GM19324 (cell line): ENCODE measurements at regions not wholly inside any gene's neighbourhood (a gene's known extent, or its start where the extent isn't known, plus 50 kb on each side); places are given as distances from the start of the nearest gene placed in this dataset.

Source experiments
- ATAC-seq: cut with Tn5 transposase; IDR thresholded peaks from one replicate; pipeline ENCODE4 v1.9.1; 2021; ENCODE audit warnings: mild to moderate bottlenecking, moderate library complexity; ENCODE audit not compliant: unreplicated experiment, low FRiP score

DNA sequence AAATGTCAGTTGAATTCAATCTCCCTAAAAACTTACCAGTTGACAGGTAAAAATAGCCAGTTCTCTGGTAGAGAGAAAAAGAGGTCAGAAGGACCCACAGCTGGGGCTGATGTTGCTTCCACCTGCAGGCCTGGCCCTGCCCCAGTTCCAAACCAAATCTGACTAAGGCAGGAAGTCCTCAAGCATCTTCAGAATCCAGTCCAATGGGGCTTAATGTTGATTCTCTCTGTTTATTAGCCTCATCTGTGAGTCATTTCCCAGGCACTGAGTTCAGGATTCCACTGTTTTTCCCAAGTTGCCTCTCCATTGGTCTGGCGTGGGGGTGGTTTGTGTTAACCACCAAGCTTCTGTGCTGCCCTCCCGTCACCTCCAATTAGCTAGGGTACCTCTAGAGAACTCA, 601.8 kb downstream of the INSC start:
- no peak for ATAC-seq

DNA sequence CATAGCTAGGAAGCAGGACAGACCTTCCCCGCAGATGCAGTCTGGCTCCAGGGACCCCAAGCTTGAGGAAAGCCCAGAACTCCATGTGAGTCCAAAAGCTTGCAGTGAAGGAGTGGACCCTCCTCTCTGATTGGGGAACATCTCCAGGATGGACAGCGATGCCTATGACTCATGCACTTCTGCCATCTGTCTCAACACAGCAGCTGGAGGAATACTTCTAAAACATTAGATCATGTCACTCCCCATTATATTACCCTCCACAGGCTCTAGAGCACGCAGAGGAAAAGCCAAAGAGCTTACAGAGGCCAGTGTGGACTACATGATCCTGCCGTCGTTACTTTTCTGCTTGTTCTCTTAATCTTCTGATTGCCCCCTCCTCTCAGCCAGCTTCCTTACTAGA, 605.7 kb downstream of the INSC start:
- no peak for ATAC-seq

DNA sequence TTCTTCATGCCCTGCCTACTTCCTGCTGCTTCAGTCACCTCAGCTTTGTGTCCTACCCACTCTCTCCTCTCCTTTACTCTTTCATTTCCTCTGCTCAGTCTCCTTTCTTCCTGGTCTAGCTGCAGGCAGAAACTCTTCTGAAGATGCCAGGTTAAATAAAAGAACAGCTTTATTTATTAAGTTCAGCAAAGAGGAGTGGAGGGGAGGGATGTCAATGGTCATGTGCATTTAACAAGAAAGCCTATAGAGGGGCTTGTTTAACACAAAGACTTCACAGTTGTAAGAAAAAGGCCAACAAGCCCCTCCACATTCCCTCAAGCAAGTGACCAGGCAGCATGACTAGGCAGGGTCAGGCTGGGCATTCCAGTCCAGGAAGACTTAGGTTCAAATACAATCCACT, 609.2 kb downstream of the INSC start:
- ATAC-seq, result no peak

DNA sequence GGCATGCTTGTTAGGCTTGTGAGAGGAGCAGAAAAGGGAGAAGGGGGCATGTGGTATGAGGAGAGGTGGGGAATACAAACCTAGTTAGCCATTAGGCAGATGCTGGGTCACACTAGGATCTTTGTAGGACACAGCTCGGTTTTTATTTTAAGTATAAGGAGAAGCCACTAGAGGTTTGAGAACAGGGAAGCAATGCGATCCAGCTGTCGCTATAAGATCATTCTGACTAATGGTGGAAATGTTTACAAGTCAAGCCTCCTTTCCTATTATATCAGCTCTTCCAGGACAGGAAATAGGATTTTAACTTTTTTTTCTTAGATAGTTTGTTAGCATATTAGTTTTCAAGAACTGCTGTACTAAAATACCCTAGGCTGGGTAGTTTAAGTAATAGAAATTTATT, 609.9 kb downstream of the INSC start:
- ATAC-seq, result no peak

DNA sequence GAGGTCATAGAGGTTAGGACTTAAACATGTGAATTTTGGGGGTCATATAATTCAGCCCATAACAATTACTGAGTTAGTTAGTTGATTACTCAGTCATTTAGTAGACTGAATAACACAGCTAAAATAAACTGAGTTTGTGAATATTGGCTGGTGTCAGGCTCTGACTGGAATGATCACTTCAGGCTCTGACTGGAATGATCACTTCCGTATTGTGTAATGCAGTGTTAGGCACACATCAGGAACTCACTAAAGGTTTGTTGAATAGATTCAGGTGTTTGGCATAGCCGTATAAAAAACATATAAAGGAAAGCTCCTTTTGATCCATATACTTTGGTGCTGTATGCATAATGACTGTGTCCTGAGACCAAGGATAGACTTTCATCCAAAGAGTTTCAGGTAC, 610.5 kb downstream of the INSC start:
- no peak for ATAC-seq

DNA sequence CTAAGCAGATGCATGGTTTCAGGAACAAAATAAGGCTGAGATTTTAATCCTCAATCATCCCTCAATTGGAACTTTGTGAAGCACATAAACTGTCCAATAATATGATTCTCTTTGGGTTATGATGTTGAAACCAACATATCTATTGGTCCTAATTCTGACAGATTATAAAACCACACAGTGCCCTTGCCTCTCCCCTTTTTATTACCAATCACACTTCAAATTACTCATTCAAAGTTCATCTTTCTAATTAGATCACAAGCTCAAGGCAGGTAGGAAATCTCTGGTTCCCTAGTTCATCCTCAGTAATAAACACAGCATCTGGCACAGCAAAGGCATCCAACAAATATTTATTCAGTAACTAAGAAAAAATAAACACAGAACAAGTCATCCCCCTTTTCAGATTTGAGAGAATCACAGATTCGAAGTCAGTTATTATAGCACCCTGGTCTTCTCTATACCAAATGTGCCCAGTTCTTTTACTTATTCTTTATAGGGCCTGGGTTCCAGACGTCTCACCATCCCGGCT, 611.6 kb downstream of the INSC start:
- no peak for ATAC-seq

DNA sequence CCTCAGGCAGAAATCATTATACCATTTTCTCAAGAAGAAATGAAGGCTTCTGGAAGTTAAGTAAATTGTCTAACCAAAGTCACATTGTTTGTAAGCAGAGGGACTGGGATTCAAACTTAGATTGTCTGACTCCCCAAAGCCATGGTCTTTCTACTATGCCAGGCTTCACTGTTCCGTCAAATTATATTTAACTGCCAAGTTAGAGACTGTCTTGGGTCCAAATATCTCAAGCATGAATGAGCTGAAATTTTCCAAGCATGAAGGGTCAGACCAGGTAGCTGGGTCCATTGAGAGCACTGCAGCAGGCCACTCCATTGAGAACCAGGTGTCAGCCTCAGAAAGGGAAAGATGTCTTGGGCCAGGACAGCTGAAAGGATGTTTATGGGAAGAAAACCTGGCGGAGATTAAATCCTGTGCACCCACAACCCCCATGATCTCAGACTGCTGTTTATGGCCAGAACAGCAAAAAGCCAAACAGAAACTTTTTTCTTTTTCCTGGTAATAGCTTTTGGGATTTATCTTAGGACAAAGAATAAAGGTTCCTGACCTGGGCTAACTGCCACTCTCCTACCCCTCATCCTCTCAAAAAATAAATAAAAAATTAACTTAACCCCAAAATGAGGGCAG, 612.3 kb downstream of the INSC start:
- ATAC-seq, result no peak

DNA sequence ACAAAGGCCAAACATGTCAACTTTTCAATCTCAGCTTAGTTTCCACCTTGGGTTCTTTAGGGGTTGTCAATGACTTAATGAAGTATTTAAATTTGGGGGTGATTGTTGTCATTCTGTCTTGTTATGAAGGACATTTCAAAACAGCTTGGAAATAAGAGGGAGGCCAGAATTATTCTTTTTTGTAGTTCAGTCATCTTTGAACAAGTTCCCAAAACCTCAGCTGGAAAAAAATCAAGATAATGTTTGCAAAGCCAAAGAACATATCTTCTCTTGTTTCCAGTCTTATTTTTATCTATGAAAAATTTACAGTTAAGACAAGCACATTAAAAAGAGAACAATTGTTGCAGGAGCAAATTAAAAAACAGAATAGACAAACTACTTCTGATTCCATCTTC, 612.8 kb downstream of the INSC start:
- no peak for ATAC-seq

DNA sequence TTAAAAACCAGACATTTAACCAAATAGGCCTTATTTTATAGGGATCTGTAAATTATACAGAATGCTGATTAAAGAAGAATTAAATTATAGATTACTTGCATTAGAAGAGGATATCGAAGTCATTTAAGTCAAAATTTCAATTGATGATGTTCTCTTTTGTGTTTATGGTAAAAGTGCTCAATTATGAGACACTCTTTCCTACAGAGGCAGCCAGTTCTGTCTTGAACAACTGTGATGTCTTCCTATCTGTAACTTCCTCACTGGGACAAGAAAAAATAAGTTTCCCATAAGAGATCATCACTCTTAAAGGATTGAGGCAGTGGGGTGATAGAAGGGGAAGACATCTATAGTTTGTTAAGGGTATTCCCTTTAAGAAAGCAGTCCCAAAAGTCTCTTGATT, 613.5 kb downstream of the INSC start:
- ATAC-seq, result no peak

DNA sequence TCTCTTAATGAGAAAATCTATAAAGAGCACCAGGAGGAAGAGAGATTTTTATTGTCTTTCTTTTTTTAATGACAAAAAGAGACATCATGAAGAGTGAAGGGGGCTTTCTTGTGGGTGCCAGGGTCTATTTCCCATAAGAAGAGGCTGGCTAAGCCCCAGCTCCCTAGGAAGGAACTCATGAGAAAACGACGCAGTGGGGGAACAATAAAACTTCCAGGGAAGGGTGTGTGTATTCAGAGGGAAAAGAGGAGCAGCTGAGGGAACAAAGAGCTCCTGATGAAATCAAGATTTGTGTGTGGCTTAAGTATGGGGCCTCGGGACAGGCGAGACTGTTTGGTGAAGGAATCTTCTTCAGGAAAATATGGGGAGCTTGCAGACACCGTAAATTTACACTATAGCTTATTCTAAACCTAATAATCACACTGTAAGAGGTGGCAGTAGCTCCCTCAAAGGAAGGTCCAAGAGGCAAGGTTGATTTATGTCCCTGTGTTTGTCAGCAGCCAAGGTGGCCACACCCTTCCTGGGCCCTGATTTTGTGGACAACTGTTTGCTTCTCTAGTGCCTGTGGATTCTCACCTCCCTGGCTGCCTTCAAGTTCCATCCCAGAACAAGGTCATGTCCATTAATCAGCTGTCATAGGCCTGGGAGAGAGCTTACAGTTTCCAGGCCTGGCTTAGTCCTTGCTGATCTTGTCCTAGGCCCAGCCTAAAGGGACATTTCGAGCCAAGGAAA, 615.7 kb downstream of the INSC start:
- no peak for ATAC-seq

DNA sequence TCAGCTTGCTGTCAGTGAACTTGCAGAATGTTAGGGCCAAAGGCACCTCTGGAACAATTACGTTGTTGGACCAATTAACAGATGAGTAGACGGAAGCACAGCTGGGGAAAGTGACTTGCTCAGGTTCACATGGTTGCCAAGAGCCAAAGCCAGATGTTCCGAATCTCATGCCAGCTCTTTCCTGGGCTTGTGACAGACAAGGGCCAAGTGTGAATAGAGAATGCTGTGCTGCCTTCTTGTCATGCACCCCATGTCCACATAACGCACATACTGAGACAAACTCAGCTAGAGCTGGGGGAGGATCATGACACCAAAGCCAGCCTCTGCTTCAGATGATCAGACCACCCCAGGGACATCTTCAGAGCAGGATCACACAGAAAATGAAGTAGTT, 616.3 kb downstream of the INSC start:
- no peak for ATAC-seq

DNA sequence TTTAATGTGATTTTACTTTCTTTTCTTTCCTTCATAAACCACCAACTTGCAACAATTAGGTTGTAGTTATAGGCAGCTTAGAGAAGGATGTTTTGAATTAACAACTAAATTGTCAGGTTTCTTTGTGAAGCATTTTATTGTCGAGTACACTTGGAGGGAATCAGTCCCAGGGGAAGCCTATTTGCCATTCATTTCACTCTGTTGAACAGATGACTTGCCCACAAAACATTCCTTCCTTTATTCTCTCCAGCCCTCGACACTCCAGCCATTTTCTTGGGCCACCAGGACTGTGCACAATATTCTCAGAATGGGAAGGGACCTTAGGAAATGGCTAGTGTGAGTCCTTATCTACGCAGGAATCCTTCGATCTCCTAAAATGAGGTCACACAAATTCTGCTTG, 620.6 kb downstream of the SOX6 start:
- no peak for ATAC-seq

DNA sequence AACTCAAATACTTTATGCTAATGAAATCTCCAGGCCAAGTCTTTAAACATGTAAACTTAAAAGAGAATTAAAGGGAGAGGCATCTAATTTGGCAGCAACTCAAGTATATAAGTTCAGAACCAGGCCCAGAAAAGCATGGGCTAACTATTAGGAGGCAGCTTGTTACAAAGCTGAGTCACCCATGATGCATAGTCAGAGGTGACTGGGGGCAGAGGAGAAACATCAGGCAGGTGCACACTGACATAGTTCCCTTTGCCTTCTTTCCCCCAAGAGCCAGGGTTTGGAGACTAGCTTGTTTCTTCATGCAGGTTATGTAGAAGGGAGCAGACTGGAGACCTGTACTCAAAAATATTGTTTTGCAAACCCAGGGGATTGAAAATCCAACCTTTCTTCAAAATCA, 619.0 kb downstream of the SOX6 start:
- ATAC-seq, result no peak

DNA sequence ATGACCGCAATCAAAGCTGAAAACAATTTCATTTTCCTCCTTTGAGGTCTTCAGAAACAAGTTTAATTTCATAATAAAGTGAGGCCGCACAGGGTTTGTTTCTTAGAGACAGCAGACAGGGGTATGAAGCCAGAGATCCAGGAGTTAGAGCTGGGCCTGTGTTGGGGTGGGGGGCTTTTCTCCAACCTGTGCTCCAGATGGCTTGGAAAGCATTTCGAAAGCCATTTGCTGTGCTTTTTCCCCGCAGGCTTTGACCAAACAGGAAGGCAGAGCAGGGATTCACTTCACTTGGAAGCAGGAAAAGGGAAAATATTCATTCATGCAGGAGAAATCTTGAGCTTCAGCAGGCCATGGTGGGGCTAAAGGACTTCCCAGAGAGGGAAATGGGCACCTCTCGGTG, 617.4 kb downstream of the SOX6 start:
- ATAC-seq, result no peak

DNA sequence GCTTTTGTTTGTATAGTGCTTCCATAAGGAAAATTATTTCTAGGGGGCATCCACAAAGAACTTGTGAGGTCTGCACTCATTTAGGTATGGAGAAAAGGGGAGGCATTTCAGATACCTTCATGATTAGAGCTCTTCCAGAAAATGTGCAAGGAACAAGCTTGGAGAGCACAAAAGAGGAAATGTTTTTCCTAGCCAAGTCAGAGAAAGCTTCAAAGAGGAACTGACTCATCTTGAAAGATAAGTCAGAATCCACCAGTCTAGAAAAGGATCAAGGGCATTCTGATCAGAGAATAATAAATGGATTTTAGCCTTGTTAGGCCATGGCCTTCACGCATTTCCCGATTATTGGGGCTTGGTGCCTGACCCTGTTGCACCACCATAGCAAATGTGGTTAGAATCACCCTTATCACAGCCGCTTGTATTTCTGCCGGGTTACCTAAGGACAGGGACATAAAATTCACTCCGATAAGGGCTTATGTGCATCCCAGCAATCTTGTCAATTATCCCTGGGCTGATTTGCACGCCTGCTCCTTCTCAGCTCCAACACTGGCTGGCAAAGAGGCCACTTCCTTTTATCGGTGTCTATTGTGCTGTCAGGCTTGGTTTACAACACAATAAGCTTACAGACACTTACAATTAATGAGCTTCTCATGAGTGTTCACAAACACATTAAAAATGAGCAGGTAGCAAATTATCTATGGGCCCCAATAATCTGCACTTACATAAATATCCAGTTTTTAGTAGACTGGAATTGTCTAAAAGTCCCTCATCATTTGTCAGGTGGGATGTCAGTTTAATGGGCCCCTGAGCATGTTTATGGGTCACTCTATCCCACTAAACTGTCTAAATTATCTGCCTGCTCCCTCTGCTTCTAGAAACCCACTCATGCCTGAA, 613.5 kb downstream of the SOX6 start:
- ATAC-seq, result no peak

DNA sequence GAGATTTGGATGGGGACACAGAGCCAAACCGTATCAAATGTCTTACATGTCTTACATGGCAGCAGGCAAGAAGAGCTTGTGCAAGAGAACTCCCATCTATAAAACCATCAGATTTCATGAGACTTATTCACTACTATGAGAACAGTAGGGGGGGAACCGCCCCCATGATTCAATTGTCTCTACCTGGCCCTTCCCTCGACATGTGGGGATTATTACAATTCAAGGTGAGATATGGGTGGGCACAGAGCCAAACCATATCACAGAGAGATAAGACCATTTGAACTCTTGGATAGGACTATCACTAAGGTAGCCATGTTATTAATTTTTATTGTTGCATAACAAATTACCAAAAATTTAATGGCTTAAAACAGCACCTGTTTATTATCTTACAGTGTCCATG, 611.7 kb downstream of the SOX6 start:
- ATAC-seq, result no peak

DNA sequence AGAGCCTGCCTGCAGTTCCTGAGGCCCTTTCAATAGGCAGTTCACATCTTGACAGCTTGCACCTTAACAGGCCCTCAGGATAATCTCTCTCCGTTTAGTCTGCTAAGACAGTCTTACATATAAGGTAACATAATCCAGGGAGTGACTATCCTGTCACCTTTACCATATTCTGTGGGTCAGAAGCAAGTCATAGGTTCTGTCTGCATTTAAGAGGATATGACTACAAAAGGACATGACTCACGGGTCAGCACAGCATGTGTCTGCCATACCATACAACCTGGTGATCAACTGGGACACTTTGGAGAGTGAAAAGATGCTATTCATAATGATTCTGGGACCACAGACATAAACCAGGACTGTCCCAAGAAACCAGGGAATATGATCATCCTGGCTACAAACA, 611.1 kb downstream of the SOX6 start:
- no peak for ATAC-seq

DNA sequence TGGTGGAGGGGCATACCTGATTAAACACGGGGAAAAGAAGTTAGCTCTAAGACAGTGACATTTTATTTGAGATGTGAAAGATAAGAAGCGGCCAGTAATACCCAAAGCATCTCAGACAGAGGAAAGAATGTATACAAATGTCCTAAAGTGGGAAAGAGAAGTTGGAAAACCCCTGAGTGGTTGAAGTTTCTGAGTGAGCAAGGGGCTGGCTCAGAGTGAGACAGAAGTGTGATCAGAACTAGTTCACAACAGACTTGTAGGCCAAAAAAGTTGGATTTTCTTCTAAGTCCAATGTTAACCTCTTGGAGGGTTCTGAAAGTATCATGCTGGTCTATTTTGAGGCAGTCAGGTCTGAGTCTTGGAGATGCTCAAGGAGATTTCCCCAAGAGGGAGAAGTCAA, 608.7 kb downstream of the SOX6 start:
- no peak for ATAC-seq

DNA sequence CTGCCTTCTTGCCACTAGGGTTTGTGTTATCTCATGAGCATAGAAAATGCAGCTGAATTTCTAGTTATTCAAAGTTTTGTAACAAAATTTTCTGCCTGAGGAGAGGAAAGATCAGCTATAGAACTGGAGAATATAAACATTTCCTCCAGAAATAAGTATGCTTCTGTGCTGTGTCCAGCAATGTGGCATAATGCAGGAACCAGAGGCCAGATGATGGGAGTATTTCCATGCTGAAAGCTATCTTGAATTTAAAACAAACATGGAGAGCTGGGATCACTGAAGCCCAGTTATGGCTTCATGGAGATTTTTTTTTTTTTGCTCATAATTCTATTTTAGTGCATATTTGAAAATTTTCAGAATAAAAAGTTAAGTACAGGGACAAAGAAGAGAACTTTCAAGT, 608.2 kb downstream of the SOX6 start:
- no peak for ATAC-seq

DNA sequence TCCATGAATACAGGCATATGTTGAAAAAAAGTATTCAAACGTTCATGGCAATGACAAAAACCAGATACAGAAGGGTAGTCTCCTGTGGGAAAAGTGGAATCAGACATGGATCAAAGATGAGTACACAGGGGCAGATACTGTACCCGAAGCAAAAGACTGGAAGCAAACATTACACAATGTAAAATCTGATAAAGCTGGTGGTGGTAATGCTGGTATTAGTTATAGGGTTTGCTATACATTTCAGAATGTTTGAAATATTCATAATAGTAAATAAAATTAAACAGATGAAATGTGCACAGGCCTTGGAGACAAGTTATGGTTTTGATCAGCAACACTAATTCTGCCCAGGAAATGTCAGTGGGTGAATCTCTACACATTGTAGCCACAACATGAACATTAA, 607.6 kb downstream of the SOX6 start:
- no peak for ATAC-seq

DNA sequence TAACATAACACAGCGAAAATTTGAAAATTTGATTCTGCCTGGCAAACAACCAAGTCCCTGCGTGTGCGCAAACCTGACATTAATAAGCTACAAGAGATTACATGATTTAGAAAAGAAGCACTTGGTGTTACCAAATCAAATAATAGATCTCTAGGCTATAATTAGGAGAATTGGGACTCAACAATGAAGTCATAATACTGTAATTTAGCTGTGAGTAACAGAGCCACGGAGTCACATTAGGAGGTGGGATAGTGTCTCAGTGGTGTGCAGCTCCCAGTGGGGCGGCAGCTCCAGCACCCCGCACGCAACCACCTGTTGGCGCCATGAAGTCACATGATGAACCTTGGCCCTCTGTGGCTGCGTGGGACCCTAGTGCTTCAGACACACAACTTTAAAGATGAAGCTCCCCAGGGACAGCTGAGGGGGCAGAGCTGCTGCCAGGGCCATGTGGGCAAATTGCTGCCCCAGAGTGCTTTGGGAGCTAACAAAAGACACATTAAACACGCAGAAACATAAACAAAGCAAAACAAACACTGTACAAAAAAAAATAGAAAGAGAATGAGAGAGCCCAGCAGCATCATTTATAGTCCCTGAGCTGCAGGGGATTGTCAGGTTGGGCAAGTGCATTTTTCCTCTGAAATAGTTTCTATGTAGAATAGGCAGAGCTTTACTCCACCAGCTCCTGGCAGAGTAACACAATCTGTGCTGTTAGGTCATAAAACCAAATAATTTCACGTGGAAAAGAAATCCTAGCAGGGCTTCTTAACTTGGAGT, 605.6 kb downstream of the SOX6 start:
- no peak for ATAC-seq
